Stimulated activated CD4-positive, alpha-beta T cell treated with anti-CD3 and anti-CD28 coated beads, Interleukin-12 subunit alpha, Interleukin-12 subunit beta, amount 100 ng/mL, for 24 hours (primary cell): ENCODE measurements at regions not wholly inside any gene's neighbourhood (a gene's known extent, or its start where the extent isn't known, plus 50 kb on each side); places are given as distances from the start of the nearest gene placed in this dataset.

Experiments used
- DNase-seq, 2 experiments: peaks; one replicate each; pipeline ENCODE4 v3.0.0-alpha.2; 2020; ENCODE audit warnings: low read depth in 2 of 2

- no peak for DNase-seq
Measured at GRCh38 chr22:48867891-48868290, 959.8 kb downstream of the BRD1 start.

DNA sequence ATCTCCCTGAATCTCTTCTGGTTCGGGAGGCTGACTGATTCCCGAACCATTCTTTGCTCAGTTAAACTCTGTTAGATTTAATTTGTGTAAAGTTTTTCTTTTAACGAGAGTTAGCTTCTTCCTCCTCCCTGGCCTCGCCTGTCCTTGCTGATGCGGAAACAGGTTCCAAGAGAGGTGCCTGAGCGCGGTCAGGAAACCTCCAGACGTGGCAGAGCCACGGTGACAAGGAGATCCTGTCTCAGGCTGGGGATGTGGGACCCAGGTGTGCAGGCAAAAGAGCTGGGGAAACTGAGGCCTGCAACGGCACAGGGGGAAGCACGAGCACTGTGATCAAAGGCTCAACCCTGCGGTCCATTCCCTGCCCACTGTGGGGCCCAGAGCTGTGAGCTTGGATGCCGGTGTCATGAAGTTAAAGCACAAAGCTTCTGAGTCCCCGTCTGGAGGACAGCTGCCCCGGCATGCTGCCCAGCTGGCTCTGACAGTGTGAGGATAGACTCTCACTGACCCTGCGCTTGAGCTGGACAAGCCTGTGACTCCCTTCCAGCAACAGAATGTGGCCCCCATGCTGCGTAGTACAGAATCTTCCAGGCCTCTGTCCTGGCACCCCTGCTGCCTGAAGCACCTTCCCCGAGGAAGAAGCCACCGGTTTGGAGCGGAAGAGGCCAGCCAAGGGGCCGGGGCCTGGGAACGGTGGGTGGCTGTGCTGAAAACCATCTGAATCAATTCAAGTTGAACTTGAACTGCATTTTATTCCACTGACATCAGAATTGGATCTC, 960.6 kb downstream of the BRD1 start:
- no peak for DNase-seq

- DNase-seq, result no peak
Measured at GRCh38 chr22:48864748-48865147, 962.9 kb downstream of the BRD1 start.

DNA sequence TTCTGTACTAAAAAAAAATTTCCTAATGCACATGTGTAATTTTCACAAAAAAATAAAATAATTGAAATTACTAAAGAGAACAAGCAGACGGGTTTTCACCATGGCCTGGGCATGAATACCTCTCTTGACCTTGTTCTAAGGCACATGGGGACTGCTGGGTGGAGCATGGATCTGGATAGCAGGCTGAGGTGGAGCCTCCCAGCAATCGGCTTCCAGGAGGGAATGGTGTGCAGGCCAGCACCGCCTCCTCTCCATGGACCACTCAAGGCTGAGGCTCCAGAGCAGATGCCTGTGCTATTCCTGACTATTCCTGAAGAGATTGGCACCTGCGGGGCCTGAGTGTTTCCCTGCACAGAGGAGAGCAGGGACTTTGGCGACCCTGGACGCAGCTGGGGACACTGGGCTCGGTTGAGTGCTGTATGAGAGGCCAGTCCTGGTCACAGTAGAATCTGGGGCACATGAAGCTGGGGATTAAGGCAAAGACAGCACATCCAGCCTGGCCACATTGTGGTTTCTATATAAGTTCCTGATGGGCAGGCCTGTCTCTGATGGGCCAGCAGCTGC, 963.6 kb downstream of the BRD1 start:
- DNase-seq, result no peak

DNA sequence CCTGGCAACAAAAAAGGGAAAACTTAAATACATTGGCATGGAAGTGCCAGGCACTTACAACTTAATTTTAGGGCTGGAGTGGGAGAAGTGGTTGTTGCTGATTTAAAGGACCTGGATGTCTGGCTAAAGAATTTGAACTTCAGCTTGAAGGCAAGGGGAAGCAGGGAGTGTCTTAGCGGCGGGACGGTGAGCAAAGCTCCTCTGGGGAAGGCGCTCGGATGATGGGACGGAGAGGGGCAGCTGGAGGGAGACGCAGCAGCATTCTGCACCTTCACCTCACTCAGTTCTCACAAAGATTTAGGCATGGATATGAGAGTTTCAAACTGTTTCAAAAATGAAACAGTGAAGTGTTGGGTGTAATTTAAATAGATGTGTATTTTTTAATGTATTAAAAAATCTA, 967.1 kb downstream of the BRD1 start:
- DNase-seq, result no peak

- no peak for DNase-seq
Measured at GRCh38 chr22:48858856-48859255, 968.8 kb downstream of the BRD1 start.

DNA sequence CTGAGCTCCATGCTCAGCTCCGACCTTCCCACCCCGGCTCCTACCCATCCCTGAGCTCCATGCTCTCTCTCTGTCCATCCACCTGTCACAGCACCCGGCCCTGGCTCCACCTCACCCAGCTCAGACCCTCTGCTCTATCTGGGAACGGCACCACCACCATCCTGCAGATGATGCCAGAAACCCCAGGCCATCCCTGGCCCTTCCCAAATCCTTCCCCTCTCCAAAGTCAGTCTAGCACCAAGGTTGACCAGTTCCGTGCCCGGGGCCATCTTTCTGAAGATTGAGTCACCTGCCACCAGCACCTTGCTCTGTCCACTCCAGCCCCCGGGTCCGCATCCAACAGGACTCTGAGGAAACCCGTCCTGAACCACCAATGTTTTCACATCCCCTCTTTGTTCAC, 969.6 kb downstream of the BRD1 start:
- no peak for DNase-seq

- no peak for DNase-seq
Measured at GRCh38 chr22:48857202-48857805, 970.4 kb downstream of the BRD1 start.

DNA sequence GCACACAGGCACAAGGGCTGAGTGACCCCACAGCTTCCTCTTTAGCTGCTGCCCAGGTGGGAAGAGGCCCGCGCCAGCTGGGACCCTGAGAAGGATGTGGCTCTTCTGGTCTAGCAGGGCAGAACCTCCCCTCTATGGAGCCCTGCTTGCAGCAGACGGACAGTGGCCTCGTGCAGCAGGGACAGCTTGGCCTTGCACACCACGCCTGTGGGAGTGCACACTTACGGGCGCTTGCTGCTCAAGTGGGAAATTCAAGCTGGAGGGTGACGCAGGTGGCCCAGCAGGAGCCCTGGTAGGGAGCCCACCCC, 971.4 kb downstream of the BRD1 start:
- no peak for DNase-seq

GRCh38 chr22:48855593-48856307, 971.9 kb downstream of the BRD1 start:
- DNase-seq, result no peak

DNA sequence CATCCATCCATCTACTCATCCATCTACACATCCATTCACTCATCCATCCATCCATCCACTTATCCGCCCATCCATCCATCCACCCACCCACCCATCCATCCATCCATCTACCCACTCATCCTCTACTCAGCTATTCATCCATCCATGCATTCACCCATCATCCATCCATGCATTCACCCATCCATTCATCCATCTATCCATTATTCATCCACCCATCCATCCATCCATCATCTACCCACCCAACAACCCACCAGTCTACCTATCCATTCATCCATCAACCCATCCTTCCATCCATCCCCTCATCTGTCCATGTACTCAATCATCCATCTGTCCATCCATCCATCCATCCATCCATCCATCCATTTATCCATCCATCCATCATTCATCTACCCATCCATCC, 972.7 kb downstream of the BRD1 start:
- no peak for DNase-seq

GRCh38 chr22:48853627-48854240, 973.9 kb downstream of the BRD1 start:
- no peak for DNase-seq

DNA sequence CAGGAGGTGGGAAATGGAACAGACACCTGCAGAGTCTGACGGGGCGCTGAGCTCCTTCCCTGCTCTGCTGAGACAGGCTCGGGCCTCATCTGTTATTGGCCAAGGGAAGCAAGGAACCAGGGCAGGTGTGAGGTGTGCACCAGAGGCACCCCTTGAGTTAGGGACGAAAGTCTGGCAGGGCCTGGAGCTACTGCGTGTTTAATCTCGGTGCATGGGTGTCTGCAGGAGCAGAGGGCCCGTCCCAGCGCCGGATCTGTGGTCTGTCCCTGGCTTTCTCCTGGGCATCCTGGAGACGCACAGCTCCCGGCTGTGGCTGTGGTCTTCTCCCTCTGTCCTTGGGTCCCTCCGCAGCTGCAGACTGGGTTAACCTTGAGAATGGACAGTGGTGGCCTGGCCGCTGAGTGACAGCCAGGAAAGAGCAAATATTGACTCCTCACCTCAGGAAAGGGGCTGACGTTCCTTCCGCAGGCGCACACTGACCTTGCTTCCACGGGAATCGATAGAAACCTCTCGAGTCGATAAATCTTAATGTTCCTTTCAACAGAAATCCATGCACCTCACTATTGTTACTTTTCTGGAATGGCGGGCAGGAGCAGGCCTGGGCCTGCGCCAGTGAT, 975.6 kb downstream of the BRD1 start:
- DNase-seq, result no peak

DNA sequence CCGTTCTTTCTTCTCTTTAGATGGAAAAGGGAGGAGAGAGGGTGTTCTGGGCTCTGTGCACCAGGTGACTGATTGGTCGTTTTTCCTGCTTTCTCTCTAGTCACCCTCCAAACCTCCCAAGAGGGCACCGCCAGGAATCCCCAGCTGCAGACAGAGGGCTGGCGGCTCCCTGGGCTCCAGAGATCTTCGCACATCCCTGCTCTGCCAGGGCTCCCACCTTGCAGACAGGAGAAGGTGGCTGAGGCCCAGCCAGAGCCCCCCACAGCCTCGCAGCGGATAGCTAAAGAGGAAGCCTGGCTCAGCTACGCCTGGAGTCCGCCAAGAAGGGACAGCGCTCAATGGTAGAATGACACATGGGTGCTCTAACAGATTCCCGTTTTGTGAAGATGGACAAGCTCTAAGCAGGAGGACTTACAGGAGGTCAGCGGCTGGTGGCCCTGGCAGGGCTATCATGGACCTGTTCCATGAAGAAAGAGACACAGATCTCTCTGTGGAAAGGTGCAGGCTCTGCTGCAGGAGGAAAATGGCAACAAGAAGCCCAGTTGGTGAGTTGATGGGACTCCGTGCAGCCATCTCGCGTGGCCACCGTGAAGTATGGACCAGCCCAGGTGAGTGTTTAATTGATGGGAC, 976.9 kb downstream of the BRD1 start:
- no peak for DNase-seq

- no peak for DNase-seq
Measured at GRCh38 chr22:48849963-48850657, 977.6 kb downstream of the BRD1 start.

DNA sequence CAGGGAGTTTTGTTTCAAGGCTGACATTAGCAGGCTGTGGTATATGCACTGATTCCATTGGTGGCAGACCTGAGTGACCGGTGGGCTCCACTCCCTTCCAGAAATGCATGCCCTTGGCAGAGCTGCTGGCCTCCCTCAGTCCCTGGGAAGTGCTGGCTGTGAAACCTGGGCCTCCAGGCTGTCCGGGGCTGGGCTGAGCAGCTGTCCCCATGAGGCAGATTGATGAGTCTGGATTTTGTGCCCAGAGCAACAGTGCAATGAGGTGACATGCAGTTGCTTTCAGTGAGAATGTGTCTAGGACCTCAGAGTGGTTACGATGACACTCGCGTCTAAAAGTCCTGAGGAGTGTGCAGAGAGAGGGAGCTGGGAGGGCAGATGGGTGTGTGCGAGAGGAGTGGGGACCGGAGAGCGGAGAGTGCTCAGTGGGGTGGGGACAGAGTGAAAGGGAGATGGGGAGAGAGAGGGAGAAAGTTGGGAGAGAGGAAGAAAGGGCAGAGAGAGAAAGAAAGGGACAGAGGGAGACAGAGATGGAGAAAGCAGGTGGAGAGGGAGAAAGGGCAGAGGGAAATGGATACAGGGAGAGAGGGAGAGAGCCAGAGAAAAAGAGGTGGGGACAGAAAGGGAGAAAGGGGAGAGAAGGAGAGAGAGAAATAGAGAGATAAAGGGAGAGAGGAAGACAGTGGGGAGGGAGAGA, 978.3 kb downstream of the BRD1 start:
- no peak for DNase-seq

- DNase-seq, result no peak
Measured at GRCh38 chr22:48846200-48846599, 981.5 kb downstream of the BRD1 start.

GRCh38 chr22:48845356-48845936, 982.2 kb downstream of the BRD1 start:
- DNase-seq, result no peak

DNA sequence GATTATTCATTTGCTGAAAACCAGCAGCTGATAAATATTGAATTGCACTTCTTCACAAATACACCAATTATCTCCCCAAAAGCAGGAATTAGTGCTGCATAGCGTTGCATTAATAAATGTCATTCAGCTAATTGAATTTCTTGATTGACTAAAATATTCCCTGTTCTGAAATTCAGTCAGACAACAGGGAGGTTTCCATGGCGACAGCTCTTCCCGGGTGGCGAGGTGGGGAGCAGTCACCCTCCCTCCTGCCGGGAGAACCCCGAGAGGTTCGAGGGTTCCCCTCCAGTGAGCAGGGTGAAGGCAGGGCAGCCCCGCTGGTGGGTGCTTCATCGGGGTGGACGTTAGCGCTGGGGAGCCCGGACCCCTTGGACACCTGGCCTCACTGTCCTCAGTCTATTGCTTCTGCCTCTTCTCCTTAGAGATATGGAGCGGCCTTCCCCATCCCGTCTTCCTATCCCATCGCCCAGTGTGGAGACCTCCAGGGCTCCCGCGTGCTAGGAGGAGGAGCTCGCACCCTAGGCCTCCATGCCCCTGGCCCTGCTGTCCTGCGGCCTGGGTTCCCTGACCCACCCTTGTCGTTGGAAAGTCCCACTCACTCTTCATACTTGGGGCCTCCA, 983.5 kb downstream of the BRD1 start:
- DNase-seq, result no peak
